GM23248 (cell line): ENCODE measurements at regions not wholly inside any gene's neighbourhood (a gene's known extent, or its start where the extent isn't known, plus 50 kb on each side); places are given as distances from the start of the nearest gene placed in this dataset.

Experiments used
- EZH2 ChIP-seq: fragments of 200-600 bp; sonication (generic); IDR thresholded peaks from 2 replicates; pipeline ENCODE4 v1.6.1; 2018; ENCODE audit warnings: antibody characterized with exemption, mild to moderate bottlenecking; ENCODE audit not compliant: insufficient read depth, poor library complexity, severe bottlenecking
- EZH2phosphoT487 ChIP-seq: fragments of 200-600 bp; sonication (generic); IDR thresholded peaks from 2 replicates; pipeline ENCODE4 v1.6.1; 2018; ENCODE audit warnings: antibody characterized with exemption, moderate library complexity, mild to moderate bottlenecking, low read depth; ENCODE audit not compliant: insufficient read depth

DNA sequence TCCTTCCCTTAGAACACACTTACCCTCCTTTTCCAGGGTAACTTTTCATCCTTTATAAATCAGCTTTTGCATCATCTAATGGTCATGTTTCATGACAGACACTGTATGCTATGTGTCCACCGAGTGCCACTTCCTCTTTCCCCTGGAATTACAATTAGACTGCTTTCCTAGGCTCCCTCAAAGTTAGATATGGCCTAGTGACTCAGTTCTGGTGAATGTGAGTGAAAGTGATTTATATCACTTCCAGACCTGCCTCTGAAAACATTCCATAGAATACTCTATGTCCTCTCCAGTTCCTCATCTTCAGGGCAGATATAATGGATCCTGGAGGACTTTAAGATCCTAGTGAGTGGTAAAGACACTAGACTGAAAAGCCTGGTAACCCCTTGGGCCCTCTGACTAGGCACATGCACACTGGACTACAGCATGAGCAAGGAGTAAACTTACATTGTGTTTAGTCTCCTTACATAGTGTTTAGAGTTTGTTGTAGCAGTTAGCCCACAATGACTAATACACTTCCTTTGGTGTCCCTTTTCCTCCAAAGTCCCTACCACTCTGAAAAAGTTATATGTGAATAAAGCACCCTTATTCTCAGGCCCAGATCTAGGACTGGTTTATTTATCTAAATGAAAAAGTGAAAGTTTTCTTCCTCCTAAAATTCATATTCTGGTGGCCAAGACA lies 59.3 kb downstream of the GPR88 start:
- TF ChIP-seq EZH2phosphoT487 = peak; percentile 88
- no peak for TF ChIP-seq EZH2
